RPMI8226 (cell line): ENCODE measurements at regions not wholly inside any gene's neighbourhood (a gene's known extent, or its start where the extent isn't known, plus 50 kb on each side); places are given as distances from the start of the nearest gene placed in this dataset.

Experiments
- DNase-seq: peaks from one replicate; pipeline ENCODE4 v3.0.0-alpha.2; 2015

DNA sequence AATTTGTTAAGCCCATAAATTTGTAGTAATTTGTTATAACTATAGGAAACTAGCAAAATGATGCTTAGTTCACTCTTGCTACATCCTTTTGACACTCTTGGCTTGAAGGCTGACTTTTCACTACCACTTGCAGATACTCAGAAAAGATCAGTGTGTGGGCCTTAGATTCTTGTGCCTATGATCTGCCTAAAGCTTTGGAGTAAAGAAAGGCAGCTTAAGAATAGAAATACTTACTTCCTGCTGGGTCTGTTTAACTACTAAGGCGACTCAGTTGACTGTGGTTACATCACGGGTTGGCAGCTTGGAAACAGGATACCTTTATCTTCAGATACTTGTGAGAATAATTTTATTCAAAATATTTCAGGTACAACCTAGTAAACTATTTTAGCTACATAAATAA, 201.4 kb upstream of the FMR1 start:
- DNase-seq: no peak

DNA sequence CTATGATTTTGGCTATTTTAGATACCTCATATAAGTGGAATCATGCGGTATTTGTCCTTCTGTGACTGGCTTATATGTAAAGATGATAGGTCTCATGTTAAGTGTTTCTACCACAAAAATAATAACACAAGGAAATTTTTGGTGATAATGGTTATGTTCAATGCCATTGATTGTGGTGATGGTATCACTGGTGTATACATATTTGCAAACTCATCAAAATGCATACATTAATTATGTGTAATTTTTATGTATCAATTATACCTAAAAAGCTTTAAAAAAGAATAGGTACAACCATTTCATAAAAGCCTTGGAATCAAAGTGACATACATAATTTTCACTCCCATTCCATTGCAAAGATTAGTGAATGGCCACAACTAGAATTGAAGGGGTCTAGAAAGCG, 178.3 kb upstream of the FMR1 start:
- DNase-seq: no peak

DNA sequence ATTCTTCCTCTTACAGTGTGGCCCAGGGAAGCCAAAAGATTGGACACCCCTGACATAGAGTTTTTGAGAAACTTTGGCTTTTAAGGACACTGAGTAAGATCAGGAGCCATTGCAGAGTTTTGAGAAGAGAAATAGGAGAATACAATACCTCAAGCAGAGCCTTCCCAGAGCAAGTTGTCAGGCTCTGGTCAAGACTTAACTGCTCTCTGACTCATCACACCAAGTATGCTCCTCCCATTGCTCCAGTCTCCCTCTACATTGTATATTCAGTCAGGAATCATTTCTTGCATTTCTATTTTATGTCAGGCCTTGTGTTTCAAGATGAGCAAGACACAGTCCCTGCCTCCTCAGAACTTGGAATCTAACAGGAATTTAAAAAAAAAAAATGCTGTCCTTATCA, 176.4 kb upstream of the FMR1 start:
- DNase-seq: no peak

DNA sequence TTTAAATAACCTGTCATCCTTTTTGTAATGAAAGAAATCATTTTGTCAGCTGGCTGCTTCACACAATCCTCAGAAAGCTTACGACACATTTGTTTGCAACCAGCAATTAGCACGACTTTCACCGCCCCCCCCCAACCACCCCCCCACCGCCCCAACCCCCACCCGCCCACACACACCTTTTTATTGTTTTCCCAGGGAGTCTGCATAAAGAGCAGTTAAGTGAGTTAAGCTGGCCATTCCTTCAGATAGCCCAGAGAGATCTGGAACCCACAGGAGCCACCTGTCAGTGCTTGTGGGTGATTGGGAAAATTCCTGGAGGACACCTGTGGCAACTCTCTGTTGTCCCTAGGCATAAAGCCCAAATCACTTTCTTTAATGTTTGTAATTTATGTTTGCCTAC, 175.7 kb upstream of the FMR1 start:
- DNase-seq: no peak

DNA sequence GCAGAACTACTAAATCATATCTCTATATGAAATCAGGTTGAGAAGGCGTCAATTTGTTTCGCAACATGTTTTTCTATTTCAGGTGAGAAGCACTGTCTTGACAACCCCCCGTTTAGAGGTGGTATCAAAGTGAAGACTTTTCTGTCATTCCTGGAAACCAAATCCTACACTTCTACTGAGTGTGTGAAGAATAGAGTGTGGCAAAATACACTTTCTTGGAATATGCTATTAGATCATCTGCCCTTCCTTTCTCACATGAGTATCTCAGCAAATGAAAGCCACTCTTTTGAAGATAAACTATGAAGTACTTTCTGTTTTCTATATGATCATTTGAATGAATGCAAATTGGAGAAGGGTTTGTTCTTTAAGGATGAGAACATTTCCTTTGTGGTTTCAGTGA, 174.0 kb upstream of the FMR1 start:
- DNase-seq: no peak

DNA sequence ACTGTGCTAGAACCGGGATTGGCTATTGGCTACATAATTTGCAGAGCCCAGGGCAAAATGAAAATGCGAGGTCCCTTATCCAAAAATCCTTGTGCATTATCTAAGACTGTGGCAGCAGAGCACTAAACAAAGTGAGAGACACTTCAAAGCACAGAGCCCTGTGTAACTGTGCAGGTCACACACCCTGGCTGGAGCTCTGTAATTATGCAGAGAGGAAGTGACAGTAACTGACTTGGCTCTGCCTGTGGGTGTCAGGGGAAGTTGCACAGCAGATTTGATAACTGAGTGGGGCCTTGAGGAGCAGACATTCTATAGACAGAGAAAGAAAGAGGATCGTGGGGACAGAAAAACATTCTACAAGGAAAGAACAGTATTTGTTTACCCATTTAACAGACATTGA, 173.5 kb upstream of the FMR1 start:
- DNase-seq: no peak

DNA sequence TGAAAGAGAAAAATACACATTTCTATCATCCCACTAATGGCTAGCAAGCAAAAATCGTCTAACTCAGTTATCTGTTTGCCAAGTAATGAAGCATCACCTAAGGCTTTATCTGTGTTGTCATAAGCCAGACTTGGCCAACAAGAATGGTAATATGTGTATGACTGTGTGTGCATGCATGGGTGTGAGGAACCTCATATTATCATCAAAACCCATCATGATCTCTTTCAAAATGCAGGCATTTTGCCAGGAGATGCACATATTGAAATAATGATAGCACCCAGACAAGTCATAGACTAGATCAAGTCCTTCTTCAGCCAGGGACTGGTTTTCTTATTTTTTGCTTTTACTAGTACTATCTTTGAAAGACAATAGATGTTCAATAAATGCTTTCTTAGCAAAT, 172.5 kb upstream of the FMR1 start:
- no peak for DNase-seq

DNA sequence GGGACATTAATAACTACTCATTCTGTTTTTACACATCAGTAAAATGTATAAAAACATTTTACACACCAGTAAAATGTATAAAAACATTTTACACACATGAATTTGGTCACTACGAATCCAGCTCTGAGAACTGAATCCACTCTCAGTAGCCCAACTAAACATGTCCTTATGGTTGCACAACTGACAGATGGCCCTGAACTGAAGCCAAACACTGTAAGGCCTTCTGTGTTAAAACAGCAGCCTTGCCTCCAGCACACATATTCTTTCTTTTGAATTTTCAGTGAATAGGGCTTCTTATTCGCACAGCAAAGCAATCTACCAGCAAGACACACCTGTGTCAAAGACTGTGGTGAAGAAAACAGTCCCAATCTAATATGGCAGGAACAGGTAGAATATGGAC, 169.9 kb upstream of the FMR1 start:
- no peak for DNase-seq

DNA sequence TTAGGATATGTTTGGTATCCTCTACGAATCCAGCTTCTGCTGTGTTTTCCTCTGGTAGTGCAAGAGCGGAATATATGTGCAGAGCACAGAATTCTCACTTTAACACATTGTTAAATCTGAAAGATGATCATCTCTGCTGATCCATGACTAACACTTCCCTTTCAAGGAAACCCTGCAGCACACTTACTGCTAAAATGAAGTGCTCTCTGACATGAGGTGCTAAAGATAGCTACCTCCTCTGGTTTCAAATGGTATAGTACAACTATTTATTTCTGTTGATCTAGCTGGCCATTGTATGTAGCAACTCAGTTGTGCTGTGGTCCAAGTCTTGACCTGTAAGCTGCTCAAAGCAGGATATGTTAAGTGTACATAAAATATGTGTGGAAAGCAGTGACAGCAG, 162.4 kb upstream of the FMR1 start:
- DNase-seq: no peak

DNA sequence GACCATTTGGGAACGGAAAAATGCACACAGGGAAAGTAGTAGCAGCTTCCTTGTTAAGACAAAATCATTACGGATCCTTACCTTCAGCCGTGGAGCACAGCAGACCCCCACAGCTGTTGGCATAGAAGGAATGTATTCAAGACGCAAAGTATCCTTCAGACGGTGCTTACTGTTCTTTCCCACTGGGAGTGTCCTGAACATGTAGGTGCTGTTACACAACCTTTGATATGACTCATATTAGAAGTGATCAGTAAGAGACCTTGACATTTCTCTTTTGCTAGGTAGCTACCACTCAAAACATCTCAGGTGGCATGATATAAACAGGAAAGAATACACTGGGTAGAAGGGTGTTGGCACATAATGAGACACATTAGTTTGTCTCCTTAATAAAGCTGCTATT, 154.0 kb upstream of the FMR1 start:
- no peak for DNase-seq

DNA sequence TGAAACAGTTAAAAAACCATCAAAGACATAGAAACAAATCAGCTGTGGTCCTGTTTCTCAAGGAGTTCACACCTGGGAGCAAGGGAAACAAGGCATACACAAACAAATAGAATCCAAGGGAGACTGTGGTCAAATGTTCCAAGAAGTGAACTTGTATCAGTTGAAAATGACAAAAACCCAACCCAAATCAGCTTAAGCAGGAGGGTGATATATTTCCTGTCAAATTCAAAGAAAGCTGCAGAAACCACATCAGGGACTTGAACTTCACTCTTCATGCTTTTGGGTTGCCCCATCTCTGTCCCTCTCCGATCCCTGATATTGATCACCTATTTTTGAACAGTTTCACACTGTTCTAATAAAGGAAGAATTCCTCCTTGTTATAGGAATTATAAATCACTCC, 148.6 kb upstream of the FMR1 start:
- DNase-seq: no peak

DNA sequence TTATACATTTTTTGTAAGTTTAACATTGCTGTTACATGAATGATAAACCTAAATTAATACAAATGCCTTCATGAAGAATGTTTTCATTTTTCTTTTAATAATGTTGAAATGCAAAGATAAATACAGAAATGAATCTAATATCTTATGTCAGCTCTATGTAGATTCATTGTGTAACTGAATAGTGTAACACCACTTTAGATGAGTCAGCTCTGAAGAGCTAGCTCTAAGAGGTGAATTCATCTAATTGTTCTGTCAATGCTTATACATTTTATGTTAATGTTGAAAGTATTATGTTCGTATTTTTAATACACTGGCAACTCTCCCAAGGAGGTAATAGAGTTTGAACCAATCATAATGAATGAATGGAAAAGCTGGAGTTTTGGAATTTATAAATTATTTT, 146.9 kb upstream of the FMR1 start:
- DNase-seq: no peak

DNA sequence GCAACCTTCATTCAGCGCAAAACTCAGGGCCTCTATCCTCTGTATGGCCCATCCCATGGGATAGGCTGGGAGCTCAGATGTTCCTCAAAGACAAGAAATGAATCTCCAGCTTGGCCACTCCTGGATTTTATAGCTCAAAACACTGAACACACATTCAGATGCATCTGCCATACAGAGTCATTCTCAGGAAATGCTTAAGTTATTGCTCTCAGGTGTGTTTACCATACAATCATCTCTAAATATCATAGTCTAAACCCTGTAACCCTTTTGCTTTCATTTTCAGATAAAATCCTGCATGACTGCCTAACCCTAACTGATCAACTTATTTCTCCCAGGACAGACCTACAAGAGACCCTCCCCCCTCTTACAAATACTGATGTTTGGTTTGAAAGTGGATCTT, 140.9 kb upstream of the FMR1 start:
- DNase-seq: no peak

DNA sequence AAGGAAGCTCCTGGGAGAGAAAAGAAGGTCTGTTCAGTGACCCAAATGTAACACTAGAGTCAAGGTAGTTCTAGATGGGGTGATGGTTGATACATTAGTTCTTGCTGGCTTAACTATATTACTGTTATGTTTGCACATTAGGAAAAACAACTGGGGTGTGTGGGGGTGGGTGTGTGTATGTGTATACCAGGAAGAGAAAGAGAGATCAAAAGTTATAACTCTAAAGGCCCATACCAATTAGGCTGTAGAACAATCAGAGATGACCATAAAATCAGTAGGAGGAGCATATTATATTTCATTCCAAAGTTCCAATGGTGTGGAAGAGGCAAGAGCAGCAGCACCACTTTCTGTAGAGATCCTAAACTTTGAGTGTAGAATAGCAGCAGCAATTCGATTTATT, 134.7 kb upstream of the FMR1 start:
- no peak for DNase-seq

DNA sequence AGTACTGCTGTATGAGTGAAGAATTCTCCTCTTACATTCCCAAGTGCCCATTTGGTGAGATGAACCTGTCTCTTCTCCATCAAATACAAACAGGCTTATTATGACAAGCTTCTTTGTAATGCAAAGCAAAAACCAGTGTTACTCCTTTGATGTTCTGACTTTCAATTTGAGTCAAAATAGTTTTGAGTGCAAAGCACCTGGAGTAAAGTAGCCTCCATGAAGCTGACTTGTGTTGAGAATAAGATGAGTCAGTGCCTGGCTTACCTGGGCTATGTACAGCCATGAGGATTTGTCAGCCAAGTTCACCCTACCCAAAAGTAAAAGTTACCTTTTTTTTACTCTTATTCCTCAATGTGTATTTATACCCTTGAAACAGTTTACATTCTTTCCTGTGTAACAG, 132.5 kb upstream of the FMR1 start:
- DNase-seq: no peak

DNA sequence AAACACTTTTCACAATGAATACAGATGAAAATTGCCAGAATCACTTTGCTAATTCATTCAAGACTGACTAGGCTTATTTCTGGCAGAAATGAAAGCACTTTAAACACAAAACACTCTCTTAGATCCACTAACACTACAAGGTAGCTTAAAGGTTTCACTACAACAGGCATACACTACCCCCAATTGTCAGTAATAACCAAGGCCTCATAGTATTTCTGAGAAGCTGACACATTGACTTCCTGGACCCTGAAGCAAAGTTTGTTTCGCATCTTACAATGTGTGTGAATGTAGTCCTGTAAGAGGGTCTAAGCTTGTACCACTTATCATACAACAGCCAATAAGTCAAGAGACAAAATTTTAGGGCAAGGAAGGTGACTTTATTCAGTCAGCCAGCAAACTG, 129.9 kb upstream of the FMR1 start:
- DNase-seq: no peak

DNA sequence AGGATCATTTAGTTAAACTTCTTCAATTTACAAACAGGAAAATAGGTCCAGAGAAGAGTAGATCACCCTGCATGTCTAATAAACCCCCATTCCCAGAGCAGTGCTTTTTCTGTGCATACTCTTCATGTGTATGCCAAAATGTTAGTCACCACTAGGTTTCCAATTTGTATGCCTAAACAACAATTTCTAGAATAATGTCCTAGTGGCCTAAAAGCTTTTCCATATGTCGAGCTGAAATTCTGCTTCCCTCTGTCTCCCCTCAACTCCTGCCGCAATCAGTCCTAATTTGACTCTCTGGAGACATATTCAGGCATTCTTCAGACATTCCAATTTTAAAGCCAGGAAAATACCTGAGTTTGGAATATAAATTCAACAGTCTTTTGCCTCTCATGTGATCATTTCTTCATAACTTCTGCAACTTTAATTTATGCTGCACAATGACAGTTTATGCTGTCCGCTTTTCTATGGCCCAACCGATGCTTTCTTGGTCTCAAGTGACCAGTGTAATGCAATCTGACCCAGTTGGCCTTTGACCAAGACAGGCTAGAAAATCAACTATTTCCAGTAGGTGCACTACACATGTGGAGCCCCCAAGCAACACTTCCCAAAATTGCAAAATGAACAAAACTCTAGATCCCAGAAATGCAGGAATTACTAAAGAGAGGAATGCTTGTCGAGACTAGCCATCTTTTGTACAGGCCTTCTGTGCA, 122.9 kb upstream of the FMR1 start:
- no peak for DNase-seq

DNA sequence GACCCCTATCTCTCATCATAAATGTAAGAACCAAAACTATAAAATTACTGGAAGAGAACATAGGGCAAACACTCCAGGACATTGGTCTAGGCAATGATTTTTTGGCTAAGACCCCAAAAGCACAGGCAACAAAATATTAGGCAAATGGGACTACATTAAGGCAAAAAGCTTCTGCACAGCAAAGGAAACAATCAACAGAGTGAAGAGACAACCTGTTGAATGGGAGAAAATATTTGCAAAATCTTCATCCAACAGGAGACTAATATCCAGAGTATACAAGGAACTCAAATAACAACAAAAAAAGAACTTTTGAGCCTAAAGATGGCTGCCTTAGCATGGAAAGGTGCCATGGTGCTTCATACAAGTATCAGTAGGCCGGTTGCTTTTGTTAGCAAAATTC, 111.1 kb upstream of the FMR1 start:
- DNase-seq: no peak

DNA sequence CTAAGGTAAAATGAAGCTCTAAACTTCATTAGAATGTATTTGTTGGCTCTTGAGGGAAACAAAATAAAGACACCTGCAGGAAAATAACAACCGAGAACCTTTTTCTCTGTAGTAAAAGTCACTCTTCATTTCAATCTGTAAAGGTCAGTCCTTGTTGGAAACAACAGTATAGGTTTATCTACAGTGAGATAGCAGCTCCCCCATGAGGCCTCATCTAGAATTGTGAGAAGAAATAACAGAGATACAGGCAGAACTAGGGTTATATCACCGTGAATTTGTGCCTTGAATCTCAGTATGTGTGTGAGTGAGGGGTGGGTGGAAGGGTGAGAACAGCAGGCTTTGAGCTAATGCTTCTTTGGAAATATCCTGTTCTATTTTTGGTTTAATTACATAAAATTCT, 107.8 kb upstream of the FMR1 start:
- peak; percentile 11 for DNase-seq

DNA sequence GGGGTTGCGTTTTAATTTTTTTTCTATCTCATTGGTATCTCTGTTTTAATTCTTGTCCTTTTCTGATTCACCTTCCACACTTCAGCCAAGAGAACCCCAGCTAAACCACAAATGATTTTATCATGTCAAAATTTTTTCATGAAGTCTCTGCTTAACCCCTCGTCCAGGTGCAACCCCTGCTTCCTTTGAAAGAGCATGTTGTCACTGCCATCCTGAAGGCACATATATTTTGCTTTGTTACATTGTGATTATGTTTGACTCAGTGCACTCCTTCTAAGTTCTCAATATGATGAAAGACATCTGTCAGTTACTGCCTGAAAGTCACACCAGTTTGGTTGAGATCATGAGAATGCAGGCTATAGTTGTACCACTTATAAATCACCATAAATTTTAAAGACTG, 99.9 kb upstream of the FMR1 start:
- DNase-seq: no peak

DNA sequence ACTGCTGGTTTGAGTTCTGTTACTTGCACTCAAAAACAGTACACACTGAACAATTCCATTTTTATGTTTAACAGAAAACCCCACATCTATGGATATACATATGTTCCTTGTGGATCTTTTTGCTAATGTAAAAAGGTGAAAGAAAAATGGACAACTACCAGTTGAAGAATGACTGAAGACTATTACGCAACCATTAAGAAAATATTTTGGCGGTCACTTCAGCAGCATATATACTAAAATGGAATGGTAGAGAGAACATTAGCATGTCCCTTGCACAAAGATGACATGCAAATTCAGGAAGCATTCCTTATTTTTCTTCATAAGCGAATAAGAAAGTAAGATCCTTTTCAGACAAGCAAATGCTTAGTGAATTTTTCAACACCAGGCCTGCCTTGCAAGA, 84.6 kb upstream of the FMR1 start:
- no peak for DNase-seq

DNA sequence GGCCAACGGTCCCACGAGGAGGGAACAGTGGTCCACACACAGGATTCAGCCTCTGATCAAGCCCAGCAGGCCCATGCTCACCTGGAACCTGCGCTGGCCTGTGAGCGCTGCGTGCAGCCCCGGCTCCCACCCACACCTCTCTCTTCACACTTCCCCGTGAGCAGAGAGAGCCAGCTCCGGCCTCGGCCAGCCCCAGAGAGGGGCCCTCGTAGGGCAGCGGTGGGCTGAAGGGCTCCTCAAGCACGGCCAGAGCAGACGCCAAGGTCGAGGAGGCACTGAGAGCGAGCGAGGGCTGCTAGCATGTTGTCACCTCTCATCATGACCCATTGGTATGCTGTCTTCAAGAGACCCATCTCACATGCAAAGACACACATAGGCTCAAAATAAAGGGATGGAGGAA, 83.0 kb upstream of the FMR1 start:
- DNase-seq: no peak

DNA sequence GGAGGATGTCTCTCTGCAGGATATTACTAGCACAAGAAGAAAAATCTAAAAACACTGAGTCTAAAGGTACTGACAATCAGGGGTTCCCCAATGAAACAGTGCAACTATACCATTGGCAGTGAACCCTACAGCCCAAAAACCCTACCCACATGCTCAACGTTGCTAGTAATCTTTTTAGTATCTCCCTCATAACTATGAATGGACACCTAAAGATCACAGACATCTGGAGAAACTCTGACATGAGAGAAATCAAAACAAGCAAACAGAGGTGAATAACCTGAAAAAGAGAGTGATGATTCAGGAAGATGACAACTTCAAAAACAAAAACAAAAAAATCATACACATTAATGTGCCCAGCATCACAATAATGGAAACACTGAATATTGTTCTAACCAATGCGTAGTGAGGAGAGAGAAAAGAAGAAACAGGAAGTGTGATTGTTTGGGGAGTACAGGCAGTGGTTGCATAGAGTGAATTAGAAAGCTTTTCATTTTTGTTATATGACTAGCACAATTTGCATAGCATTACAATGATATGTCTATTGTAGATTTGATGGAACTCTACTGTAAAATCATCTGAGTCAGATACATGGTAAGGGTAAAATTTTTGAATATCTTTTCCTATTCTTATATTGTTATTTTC, 78.9 kb upstream of the FMR1 start:
- no peak for DNase-seq

DNA sequence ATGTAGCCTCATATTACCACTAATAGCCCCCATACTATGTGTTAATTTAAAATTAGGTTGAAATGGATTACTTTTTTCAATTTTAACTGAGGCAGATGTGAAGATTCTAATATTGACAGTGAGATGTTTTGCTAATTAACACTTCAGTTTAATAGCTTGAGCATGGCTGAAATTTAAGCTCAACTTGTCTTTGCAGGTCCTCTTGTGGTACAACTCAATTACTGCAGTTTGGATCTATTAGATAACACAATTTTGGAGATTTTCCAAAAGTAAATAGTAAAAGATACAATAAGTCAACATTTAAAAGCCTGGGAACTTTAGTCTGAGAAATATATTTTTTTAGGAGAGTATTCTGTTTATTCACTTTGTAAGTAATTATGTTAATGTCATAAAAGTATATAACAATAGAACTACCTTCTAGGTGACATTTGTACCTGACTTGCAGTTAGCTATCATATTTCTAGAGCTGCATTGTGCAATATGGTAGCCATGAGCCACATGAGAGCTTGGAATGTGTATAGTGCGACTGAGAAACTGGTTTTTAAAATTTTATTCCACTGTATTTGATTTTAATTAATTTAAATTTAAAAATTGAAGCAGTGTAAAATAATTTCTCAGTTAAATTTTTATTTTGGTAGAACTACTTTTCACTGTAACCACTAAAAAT, 73.1 kb upstream of the FMR1 start:
- peak; percentile 3 for DNase-seq

DNA sequence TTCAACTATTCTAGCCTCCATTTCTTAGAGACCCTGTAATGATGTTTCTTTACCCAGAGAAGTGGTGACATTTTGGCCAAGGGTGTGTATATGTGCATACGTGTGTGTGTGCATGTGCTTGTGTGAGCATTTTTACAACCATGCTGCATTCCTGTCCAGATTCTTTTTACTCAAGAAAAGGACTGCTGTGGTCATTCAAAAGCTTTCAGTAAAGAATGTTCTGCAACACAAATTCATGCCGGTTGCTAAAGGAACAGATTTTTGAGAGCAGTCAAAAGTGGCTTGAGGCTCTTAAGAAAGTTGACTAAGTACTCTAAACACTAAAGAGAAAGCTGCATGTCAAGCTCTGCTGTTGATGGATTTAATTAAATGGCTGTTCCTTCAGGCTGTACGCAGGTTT, 65.0 kb upstream of the FMR1 start:
- DNase-seq: no peak
